Hematopoietic multipotent progenitor cell treated with erythropoietin and hydrocortisone succinate and interleukin-3 and kit ligand, for 8 days (in vitro differentiated cells): ENCODE measurements at regions not wholly inside any gene's neighbourhood (a gene's known extent, or its start where the extent isn't known, plus 50 kb on each side); places are given as distances from the start of the nearest gene placed in this dataset.
A peak's percentile ranks its signal among the peaks of the same experiment; 100 is the strongest.

ENCODE experiments used
- DNase-seq: peaks from one replicate; pipeline ENCODE4 v3.0.0-alpha.2; 2015

DNA sequence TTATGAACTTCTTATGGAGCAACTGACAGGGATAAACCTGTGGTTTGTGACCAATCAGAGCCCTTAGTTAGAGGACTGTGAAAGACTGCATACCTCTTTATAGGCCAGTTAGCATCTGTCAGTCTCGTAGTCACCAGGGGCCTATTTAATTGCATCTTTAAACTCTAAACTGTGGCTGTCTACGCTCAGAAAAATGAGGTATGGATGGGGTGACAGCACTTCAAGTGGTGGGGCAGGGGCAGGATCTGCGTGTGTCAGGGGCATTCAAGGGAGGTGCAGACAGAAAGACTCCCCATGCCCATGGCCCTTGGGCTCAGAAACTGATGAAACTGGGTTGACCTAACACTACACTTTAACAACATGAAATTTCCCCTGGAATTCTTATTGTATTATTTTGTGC is 132.6 kb upstream of the TBCA start:
- no peak for DNase-seq

GRCh38 chr5:77907786-77908185 is 131.6 kb upstream of the TBCA start:
- DNase-seq, result no peak

GRCh38 chr5:77906806-77907205 is 130.7 kb upstream of the TBCA start:
- DNase-seq, result no peak

GRCh38 chr5:77904362-77904761 is 128.2 kb upstream of the TBCA start:
- DNase-seq, result no peak

DNA sequence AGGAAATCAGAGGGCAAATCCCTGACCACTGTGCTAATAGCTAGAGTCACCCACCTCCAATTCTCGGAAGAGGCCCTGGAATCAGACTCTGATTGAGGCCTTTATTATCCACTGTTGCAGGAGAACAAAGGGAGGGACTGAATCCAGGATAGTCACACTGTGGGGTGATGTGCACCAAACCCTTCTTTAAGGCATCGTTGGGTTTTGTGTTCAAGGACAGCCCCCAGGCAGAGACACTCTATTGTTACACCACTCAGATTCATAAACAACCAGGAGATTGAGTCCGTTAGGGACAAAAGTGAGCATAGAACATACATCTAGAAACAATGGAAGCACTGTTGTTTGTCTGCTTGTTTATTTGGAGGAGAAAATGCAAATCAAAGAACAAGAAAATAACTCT is 124.6 kb upstream of the TBCA start:
- no peak for DNase-seq

- no peak for DNase-seq
These were observed 122.2 kb upstream of the TBCA start for GRCh38 chr5:77898385-77898784.

- DNase-seq, result no peak
These were observed 120.2 kb upstream of the TBCA start for GRCh38 chr5:77896338-77896737.

DNA sequence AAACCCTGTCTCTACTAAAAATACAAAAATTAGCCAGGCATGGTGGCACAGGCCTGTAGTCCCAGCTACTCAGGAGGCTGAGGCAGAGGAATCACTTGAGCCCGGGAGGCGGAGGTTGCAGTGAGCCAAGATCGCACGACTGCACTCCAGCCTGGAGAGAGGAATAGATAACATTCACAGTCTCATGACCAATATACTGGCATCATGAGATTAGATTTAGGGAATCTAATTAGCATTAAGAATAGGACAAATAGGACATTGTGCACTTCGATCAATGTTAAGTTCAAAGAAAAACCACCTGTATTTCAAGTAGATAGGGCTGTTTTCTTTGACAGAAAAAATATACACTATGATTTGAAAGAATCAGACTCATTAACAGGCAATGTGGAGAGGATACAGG is 118.0 kb upstream of the TBCA start:
- peak; percentile 57 for DNase-seq

DNA sequence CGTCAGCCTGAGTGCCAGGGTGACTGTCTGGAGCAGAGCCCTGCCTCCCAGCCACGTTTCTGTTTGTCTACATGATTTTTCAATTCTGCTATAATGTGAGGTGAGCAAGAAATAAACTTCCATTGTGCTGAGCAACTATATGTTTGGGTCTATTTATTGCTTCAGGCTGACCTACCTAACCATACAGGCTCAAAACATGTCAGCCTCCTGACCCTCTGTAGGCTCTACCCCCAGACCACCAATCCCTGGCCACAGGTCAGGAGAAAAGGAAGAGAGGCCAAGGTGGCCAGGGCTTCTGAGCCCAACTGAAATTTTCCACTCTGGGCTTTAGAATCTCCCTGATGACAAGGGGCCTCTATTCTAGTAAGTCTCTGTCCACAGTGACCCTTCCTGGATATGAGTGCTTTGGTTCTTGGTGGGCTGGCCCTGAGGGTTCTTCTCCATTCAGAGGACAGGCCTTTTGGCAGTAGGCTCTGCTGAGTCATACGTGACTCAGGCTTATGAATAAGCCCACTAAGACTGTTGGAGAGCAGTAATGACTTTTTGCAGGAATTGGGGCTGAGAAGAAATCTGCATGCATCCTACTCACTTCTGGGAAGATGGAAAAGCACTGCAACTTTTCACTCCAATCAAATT is 117.2 kb upstream of the TBCA start:
- peak; percentile 82 for DNase-seq

DNA sequence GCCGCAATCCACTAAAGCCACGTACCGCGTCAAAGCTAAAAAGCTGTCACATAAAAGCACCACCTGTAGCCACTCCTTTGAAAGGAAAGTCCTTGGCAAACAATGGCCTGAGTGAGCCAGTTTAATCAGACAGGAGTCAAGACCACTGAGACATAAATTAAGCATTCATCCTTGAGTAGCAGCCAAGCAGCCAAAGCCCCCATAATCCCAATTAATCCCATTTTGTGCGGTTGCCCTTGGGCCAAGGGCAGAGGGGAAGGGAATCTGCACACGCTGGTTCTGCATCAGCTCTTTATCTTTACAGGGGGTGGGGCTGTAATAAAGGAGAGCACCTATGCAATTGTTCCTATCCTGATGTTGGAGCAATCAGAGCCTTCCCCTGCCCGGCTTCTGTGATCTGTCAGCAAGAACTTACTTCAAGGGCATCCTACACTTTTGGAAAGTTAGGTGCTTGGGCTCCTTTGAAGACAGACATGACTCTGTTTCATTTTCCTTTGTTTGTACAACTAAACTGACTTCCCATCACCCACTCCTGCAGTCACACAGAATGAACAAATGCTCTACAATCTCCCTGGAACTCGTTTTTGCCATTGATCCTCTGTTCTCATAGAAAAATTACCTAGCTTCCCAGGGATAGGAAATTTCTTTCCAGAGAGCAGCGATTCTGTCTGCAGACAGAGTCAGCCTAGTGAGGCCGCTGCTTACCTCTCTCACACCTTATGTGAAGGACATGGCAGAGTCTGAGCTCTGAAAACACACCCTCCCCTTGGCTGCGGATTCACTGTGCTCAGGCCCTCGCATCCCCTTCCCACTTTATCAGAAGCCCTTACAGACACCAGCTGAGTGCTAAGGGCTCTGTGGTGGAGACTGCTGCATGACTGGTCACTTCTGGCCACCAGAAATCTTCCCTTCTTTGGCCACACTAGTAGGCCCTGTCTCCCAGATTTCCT is 116.2 kb upstream of the TBCA start:
- DNase-seq, result no peak

- no peak for DNase-seq
These were observed 109.4 kb upstream of the TBCA start for GRCh38 chr5:77885519-77885918.

DNA sequence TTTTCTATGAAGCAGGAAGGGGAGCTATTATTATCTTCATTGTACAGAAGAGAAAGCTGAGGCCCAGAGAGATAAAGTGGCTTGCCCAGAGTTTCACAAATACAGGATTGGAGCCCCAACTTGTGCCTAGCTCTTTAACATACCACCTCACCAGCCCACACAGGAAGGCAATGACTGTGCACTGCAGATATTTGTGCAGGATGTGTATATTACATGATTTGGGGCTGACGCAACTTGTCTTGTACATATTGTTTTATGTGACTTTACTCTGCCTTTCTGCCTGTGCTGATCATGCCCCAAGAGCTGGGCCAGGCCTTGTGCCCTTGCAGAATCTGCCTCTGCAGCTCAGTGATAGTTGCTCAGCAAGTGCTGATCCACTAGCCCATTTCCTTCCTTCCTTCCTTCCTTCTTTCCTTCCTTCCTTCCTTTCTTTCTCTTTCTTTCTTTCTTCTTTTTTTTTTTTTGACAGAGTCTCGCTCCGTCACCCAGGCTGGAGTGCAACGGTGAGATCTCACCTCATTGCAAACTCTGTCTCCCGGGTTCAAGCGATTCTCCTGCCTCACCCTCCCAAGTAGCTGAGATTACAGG is 106.6 kb upstream of the TBCA start:
- peak; percentile 90 for DNase-seq

- DNase-seq, result peak; percentile 97
These were observed 105.4 kb upstream of the TBCA start for GRCh38 chr5:77881528-77881927.

GRCh38 chr5:77877516-77878355 is 101.6 kb upstream of the TBCA start:
- DNase-seq, result no peak

DNA sequence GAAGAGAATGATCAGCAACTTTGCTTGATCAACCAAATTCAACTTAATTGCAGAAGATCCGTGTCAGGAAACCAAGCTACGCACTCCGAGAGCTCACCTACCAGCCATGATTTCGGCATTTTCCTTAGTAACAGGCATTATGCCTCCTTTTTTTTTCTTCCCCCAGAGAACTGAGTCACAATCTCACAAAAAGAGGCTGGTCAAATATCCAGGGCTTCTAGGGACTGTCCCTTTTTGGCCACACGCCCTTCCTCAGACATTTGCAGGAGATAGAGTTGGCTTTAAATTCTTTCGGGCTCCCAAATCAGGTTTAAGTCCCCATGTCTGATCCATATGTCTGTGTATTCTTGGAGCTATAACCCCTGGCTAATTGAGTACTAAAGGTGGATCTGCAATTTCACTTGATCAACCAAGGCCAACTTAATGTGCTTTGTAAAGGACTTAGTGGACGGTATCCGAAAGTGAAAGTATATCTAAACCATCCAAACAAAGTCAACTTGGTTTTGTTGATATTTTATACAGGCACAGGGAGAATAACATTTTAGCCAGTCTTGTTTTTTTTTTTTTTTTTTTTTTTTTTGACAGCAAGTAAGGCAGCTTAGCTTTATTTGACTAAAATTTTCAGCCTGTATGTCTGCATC is 100.8 kb upstream of the TBCA start:
- peak; percentile 23 for DNase-seq

DNA sequence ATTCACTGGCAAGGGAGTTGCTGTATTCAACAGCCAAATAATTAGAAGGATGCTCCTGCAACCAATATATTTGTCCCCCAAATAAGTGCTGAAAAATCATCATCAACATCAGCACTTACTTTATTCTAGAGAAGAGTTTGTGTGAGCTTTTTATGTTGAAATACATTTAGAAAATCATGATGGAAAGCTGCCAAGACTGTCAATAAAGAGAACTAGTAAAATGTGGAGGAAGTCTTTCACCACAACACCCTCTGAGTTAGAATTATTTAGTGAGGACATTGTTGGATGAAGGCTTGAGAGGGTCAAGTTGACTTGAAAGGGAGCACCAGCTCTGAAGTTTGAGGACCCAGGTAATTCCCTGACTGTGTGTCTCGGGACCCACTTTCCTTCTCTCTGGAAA is 100.2 kb upstream of the TBCA start:
- no peak for DNase-seq

DNA sequence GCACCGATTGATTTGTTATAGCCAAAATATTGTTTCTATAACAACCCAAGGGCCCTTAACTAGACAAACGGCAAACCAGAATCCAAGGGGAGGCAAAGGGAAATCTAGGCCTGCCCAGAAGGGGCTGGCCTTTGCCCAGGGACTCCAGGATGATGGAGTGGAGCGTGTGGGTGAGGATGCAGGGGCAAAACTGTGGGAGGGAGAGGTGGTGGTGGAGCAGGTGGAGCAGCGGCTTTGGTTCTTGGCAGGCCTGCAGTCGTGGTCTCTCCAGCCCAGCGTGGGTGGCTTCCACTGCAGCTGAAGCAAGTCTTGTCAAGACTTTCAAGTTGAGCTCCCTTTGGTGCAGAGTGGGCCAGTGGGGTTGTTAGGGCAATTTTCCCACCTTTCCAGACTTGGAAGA is 98.6 kb upstream of the TBCA start:
- no peak for DNase-seq

GRCh38 chr5:77873239-77873638 is 97.1 kb upstream of the TBCA start:
- no peak for DNase-seq

DNA sequence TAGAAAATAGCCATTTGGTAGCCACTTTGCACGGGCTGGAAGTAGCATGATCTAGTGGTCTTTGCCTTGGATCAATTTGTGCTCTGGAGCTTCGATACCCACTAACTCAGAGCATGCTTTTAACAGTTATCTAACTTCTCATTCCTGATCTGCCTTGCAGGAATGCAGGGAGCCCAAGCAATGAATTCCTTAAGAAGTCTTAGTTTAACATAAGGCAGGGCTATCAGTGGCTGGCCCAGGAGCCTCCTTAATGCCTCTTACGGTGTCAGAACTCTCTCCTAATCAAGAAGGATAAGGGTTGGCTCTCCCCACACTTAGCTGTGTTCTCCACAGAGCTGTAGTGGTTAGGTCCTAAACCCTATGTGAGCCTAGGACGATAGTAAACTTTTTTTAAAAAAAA is 95.8 kb upstream of the TBCA start:
- no peak for DNase-seq

GRCh38 chr5:77871016-77871415 is 94.9 kb upstream of the TBCA start:
- DNase-seq, result no peak

GRCh38 chr5:77869116-77869798 is 93.1 kb upstream of the TBCA start:
- DNase-seq, result no peak

GRCh38 chr5:77867914-77868313 is 91.8 kb upstream of the TBCA start:
- DNase-seq, result peak; percentile 33
